AG09319 (cell line): ENCODE measurements at regions not wholly inside any gene's neighbourhood (a gene's known extent, or its start where the extent isn't known, plus 50 kb on each side); places are given as distances from the start of the nearest gene placed in this dataset.

ENCODE experiments used
- DNase-seq: peaks from one replicate; pipeline ENCODE4 v3.0.0-alpha.2; 2010; ENCODE audit warnings: low read depth; ENCODE audit errors: extremely low read depth
- CTCF ChIP-seq: IDR thresholded peaks from 2 replicates; pipeline ENCODE4 v1.5.1; 2011; ENCODE audit warnings: low read depth, mild to moderate bottlenecking, inconsistent platforms, low read length, moderate library complexity

- no peak for DNase-seq
- no peak for TF ChIP-seq CTCF
Observed at GRCh38 chrX:125089761-125090445, 229.8 kb upstream of the TEX13C start.

GRCh38 chrX:125093852-125094251 lies 225.8 kb upstream of the TEX13C start:
- TF ChIP-seq CTCF = no peak
- no peak for DNase-seq

GRCh38 chrX:125094901-125095300 lies 224.8 kb upstream of the TEX13C start:
- no peak for DNase-seq
- no peak for TF ChIP-seq CTCF

GRCh38 chrX:125096469-125096868 lies 223.2 kb upstream of the TEX13C start:
- no peak for DNase-seq

GRCh38 chrX:125096870-125097269 lies 222.8 kb upstream of the TEX13C start:
- no peak for DNase-seq
- no peak for TF ChIP-seq CTCF

More at GRCh38 chrX:125096469-125096868, 223.2 kb upstream of the TEX13C start:
- TF ChIP-seq CTCF = no peak

- DNase-seq = no peak
- no peak for TF ChIP-seq CTCF
Observed at GRCh38 chrX:125101971-125102755, 217.5 kb upstream of the TEX13C start.

- TF ChIP-seq CTCF = no peak
- DNase-seq = no peak
Observed at GRCh38 chrX:125103693-125104092, 216.0 kb upstream of the TEX13C start.
